Astrocyte of the hippocampus (primary cell): ENCODE measurements at regions not wholly inside any gene's neighbourhood (a gene's known extent, or its start where the extent isn't known, plus 50 kb on each side); places are given as distances from the start of the nearest gene placed in this dataset.
"Not testable (repeated sequence)": the region's sequence is repeated elsewhere in the genome, so short reads cannot be mapped to it uniquely, and the experiment has no call there.

Source experiments
- DNase-seq: peaks from one replicate; pipeline ENCODE4 v3.0.0; 2011; ENCODE audit warnings: low read depth, low spot score

GRCh38 chr10:91088300-91089140 lies 131.9 kb upstream of the PCGF5 start:
- DNase-seq: no peak

- peak; percentile 73 for DNase-seq
Measured at GRCh38 chr10:91090761-91091529, 129.5 kb upstream of the PCGF5 start.

DNA sequence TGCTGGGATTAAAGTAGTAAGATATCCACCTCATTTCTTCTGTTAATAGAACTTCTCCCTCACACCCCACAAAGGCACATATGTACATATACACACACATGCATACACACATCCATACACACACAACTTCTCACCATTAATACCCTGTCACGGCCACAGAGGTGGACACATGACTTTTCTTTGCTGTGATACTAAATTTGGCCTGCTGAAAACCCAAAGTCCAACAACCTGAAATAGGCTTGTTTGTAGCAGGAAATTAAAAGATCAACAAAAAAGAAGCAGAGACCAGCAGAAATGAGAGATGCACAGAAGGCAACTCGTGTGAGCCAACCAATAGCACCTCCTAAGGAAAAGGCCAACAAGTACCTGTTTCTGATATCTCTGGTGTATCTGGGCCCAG lies 128.7 kb upstream of the PCGF5 start:
- no peak for DNase-seq

DNA sequence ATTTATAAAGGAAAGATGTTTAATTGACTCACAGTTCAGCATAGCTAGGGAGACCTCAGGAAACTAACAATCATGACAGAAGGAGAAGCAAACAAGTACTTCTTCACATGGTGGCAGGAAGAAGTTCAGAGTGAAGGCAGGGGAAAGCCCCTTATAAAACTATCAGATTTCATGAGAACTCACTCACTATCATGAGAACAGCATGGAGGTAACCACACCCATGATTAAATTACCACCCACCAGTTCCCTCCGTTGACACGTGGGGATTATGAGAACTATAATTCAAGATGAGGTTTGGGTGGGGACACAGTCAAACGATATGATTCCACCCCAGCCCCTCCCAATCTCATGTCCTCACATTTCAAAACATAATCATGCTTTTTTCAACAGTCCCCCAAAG lies 124.2 kb upstream of the PCGF5 start:
- no peak for DNase-seq

DNA sequence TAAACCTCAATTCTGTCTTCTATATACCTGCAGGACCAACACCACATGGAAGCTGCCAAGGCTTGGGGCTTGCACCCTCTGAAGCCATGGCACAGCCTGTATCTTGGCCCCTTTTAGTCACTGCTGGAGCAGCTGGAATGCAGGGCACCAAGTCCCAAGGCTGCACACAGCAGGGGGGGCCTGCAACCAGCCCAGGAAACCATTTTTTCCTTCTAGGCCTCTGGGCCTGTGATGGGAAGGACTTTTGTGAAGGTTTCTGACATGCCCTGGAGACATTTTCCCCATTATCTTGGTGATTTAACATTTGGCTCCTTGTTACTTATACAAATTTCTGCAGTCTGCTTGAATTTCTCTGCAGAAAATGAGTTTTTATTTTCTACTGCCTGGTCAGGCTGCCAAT lies 123.2 kb upstream of the PCGF5 start:
- DNase-seq: no peak

DNA sequence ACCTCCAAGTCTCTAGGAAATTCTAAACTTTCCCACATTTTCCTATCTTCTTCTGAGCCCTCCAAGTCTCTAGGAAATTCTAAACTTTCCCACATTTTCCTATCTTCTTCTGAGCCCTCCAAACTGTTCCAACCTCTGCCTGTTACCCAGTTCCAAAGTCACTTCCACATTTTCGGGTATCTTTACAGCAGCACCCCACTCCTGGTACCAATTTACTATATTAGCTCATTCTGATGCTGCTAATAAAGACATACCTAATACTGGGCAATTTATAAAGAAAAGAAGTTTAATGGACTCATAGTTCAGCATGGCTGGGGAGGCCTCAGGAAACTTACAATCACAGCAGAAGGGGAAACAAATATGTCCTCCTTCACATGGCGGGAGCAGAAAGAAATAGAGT lies 122.4 kb upstream of the PCGF5 start:
- not testable (repeated sequence) for DNase-seq

DNA sequence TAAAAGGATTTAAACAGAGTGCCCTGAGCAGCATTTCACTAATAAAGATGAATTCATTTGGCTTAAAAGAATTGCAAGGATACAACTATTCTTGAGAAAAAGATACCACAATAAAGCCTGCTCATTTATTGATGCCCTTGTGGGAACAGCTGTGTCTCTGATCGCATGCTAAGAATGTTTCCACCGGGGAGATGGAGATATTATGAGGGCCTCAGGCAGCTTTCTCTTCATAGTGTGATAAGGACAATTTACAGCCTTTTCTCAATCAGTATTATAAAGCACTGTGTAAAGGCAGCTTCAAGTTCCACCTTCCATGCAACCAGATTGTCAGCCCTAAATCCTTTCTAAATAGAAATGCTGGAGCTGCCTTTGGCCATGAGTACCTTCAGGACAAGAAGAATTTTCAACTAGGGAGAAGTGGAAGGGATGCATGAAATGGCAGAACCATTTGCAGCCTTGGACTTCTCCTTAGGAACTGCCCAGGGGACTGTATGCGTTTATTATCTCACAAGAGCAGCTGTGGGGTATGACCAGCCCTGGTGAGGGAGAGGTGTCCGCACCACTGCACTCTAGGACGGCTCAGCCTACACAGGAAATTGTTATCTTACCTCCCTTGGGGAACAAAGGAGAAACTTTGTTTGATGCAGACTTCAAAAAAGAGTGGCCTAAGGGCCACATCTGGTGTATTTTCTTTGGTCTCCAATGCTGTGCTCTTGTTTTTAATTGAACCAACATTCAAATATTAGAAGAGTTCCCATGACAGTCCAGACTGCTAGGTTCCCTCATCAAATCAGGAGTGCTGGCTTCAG lies 116.9 kb upstream of the PCGF5 start:
- no peak for DNase-seq

- no peak for DNase-seq
Measured at GRCh38 chr10:91104193-91105041, 116.0 kb upstream of the PCGF5 start.

DNA sequence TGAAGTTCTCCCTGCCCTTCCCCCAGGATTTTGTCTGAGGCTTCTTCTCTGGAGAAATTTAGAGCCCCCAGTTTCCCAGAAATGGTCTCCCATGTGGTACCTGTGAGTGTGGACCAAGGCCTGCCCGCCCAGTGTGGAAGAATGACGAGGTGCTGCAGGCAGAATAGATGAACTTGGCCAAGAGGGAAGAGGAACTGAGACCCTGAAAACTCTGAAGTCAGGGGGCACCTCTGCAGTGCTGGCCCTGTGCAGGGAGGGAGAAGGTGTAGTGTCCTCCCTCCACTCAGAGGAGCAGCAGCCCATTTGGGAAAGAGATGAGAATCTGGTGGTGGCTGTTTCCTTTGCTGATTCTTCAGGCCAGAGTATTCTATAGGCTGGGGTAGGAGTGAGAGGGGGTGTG lies 115.2 kb upstream of the PCGF5 start:
- no peak for DNase-seq

DNA sequence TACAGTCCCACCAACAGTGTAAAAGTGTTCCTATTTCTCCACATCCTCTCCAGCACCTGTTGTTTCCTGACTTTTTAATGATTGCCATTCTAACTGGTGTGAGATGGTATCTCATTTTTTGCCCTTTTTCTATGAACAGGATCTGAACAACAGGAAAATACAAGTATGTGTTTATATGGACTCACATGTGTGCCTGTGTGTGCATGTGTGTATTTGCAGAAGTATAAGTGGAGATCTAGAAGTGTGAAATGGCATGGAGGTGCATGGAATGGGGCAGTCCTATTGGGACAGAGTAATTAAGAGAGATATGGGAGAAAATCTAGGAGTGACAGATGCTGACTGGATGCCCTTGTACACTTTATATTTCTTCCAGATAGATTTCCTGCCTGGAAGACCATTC lies 111.6 kb upstream of the PCGF5 start:
- no peak for DNase-seq

DNA sequence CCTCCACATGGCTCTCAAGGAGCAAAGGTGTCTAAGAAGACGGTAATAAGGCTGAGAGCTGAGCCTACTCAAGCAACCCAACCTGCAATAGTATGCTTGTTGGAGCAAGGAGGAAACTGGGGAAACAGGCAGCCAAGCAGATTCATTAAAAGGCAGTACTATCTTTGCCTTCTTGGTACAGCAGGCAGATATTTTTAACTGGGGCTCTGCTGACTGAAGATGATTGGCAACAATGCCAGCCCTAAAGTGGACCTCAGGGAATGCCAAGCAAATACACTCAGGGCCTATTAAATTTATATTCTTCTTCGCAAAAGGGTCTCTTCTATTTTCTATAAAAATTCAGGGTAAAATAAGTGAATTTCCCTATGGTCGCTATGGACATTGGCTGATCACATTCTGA lies 109.4 kb upstream of the PCGF5 start:
- DNase-seq: no peak

- DNase-seq: no peak
Measured at GRCh38 chr10:91115618-91116390, 104.7 kb upstream of the PCGF5 start.

GRCh38 chr10:91117505-91117904 lies 103.0 kb upstream of the PCGF5 start:
- DNase-seq: peak; percentile 39

DNA sequence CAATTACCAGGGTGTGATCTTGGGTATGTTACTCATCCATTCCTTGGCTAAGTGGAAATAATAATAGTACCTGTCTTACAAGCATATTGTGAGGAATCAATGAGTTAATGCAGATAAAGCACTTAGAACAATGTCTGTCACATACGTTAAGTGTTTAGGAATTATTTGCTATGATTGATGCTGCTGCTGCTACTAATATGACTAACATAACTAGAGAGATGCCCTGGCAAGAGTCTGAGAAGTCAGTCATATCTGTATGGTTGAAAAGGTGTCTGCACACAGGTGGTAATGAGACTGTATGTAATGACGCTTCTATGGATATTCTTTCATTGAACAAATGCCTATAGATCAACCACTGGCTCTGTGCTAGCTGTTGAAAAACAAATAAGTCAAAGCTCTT lies 100.1 kb upstream of the PCGF5 start:
- no peak for DNase-seq

GRCh38 chr10:91123261-91123660 lies 97.2 kb upstream of the PCGF5 start:
- no peak for DNase-seq

DNA sequence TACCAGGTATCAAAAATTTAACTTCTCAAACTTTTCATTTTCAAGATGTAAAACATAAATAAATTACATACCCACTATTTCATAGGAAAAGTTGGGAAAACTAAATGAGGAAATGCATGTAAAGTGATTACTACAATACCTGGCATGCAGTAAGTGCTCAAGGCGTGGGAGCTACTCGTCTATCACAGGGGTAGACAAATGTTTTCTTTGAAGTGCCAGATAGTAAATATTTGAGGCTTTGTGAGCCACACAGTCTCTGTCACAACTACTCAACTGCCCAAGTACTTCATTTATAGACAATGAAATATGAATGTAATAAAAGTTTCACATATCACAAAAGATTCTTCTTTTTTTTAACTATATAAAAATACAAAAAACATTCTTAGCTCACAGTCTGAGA lies 96.4 kb upstream of the PCGF5 start:
- DNase-seq: no peak

- DNase-seq: no peak
Measured at GRCh38 chr10:91126471-91126870, 94.0 kb upstream of the PCGF5 start.

GRCh38 chr10:91127341-91128082 lies 93.0 kb upstream of the PCGF5 start:
- peak; percentile 20 for DNase-seq

GRCh38 chr10:91135113-91135512 lies 85.3 kb upstream of the PCGF5 start:
- no peak for DNase-seq
